ENCODE measurements at regions not wholly inside any gene's neighbourhood (a gene's known extent, or its start where the extent isn't known, plus 50 kb on each side); places are given as distances from the start of the nearest gene placed in this dataset.

GRCh38 chr14:98877065-98877464 lies 394.9 kb downstream of the BCL11B start:
- no peak for TF ChIP-seq CTCF (IDR thresholded peaks at IDR 0.05)
- Mint-ChIP-seq H3K4me1 (no peaks in the 10 kb centered on the region), H3K27ac (no peak overlapping the region), H3K9me3 (peaks cover 0 to 2% of the 10 kb centered on the region in 2 donors), H3K36me3 (no peaks in the 10 kb centered on the region), H3K27me3 (ENCODE audit: low read depth in 2 of 2) (peaks cover 9 to 19% of the 10 kb centered on the region in 2 donors), H3K4me3 (no peak overlapping the region)
- Histone ChIP-seq H3K9me3 (ENCODE audit: control insufficient read depth, insufficient read depth, low read length) (no peaks in the 10 kb centered on the region), H3K27me3 (ENCODE audit: control insufficient read depth, insufficient read depth, low read length) (no peaks in the 10 kb centered on the region), H3K36me3 (ENCODE audit: control insufficient read depth, insufficient read depth, low read length) (no peaks in the 10 kb centered on the region), H3K4me1 (ENCODE audit: control insufficient read depth, insufficient read depth, low read length) (no peaks in the 10 kb centered on the region), H3K4me3 (ENCODE audit: low read length) (no peak overlapping the region), H3K27ac (ENCODE audit: low read length) (no peak overlapping the region)
- no peak for DNase-seq
- intact Hi-C loops (cut with micrococcal nuclease): no loop called here
- WGBS (ENCODE audit: insufficient coverage): 100% methylated on average over 1 of the region's 1 CpG
- ATAC-seq: no peak

GRCh38 chr14:98878282-98878681 lies 393.7 kb downstream of the BCL11B start:
- Histone ChIP-seq H3K27me3 (ENCODE audit: control insufficient read depth, insufficient read depth, low read length) (no peaks in the 10 kb centered on the region), H3K9me3 (ENCODE audit: control insufficient read depth, insufficient read depth, low read length) (no peaks in the 10 kb centered on the region), H3K36me3 (ENCODE audit: control insufficient read depth, insufficient read depth, low read length) (no peaks in the 10 kb centered on the region), H3K27ac (ENCODE audit: low read length) (no peak overlapping the region), H3K4me3 (ENCODE audit: low read length) (no peak overlapping the region), H3K4me1 (ENCODE audit: control insufficient read depth, insufficient read depth, low read length) (no peaks in the 10 kb centered on the region)
- DNase-seq (no peak), ATAC-seq (no peak)
- Mint-ChIP-seq H3K4me1 (no peaks in the 10 kb centered on the region), H3K36me3 (no peaks in the 10 kb centered on the region), H3K27ac (no peak overlapping the region), H3K27me3 (ENCODE audit: low read depth in 2 of 2) (peaks cover 9 to 19% of the 10 kb centered on the region in 2 donors), H3K4me3 (no peak overlapping the region), H3K9me3 (peaks cover 0 to 2% of the 10 kb centered on the region in 2 donors)
- no peak for TF ChIP-seq CTCF (IDR thresholded peaks at IDR 0.05)
- intact Hi-C loops (cut with micrococcal nuclease): no loop called here
- 95% methylated on average over 3 of the region's 3 CpGs for WGBS (ENCODE audit: insufficient coverage)

DNA sequence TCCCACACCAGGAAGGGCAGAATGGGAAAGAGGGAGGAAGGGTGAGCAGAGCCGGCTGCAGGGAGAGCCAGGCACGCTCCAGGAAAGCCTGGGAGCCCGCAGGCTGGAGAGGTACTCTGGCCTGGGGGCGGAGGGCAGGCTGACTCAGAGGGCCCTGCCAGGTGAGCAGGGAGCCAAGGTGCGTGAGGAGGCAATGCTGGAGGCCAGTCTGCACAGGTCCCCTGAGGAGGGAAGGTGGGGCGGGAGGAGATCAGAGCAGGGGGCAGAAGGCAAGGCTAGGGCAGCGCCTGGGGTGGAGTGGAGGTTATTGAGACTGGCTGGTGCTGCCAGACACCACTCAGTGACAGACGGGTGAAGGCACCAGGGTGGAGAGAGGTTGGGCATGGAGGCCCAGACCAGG lies 385.0 kb downstream of the BCL11B start:
- Histone ChIP-seq H3K36me3 (ENCODE audit: control insufficient read depth, insufficient read depth, low read length) (no peaks in the 10 kb centered on the region), H3K4me1 (ENCODE audit: control insufficient read depth, insufficient read depth, low read length) (no peaks in the 10 kb centered on the region), H3K27ac (ENCODE audit: low read length) (no peak overlapping the region), H3K9me3 (ENCODE audit: control insufficient read depth, insufficient read depth, low read length) (no peaks in the 10 kb centered on the region), H3K27me3 (ENCODE audit: control insufficient read depth, insufficient read depth, low read length) (no peaks in the 10 kb centered on the region), H3K4me3 (ENCODE audit: low read length) (no peak overlapping the region)
- Mint-ChIP-seq H3K36me3 (no peaks in the 10 kb centered on the region), H3K27ac (no peak overlapping the region), H3K4me1 (no peaks in the 10 kb centered on the region), H3K27me3 (ENCODE audit: low read depth in 2 of 2) (peaks cover 6% of the 10 kb centered on the region in 2 donors), H3K9me3 (no peaks in the 10 kb centered on the region), H3K4me3 (no peak overlapping the region)
- intact Hi-C loops (cut with micrococcal nuclease): no loop called here
- ATAC-seq (peak in 1 of 3 donors; percentile 31), DNase-seq (no peak)
- TF ChIP-seq CTCF (IDR thresholded peaks at IDR 0.05): no peak
- 79% methylated on average over 8 of the region's 8 CpGs for WGBS (ENCODE audit: insufficient coverage)

DNA sequence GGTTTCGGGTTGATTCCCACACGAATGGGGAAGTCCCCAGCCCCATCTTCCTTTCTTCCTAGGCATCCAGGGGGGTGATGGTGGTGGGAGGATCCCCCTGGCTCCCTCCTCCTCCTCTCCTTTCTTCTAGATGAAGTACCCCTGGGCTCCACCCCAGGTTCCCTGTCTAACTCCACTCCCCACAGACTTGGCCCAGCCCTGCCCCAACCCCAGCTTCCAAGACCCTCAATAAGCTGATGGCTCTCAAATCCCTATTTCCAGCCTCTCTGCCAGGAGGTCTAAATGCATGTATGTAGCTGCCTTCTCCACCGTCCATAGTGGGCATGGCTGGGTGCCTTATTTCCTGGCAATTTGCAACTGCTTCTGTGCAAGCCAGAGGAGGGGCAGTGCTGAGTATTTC lies 383.7 kb downstream of the BCL11B start:
- no peak overlapping the region for H3K4me3 ChIP-seq (ENCODE audit: low read length)
- H3K9me3 Mint-ChIP-seq: no peaks in the 10 kb centered on the region
- no peaks in the 10 kb centered on the region for H3K4me1 ChIP-seq (ENCODE audit: control insufficient read depth, insufficient read depth, low read length)
- no peak overlapping the region for H3K27ac Mint-ChIP-seq
- H3K27ac ChIP-seq (ENCODE audit: low read length): no peak overlapping the region
- 86% methylated on average over 2 of the region's 3 CpGs for WGBS (ENCODE audit: insufficient coverage)
- intact Hi-C loops (cut with micrococcal nuclease): no loop called here
- H3K9me3 ChIP-seq (ENCODE audit: control insufficient read depth, insufficient read depth, low read length): no peaks in the 10 kb centered on the region
- TF ChIP-seq CTCF (IDR thresholded peaks at IDR 0.05): no peak
- no peaks in the 10 kb centered on the region for H3K27me3 ChIP-seq (ENCODE audit: control insufficient read depth, insufficient read depth, low read length)
- no peak overlapping the region for H3K4me3 Mint-ChIP-seq
- H3K27me3 Mint-ChIP-seq (ENCODE audit: low read depth in 2 of 2): peaks cover 6 to 12% of the 10 kb centered on the region in 2 donors
- no peaks in the 10 kb centered on the region for H3K36me3 Mint-ChIP-seq
- no peak for DNase-seq
- ATAC-seq: no peak
- H3K36me3 ChIP-seq (ENCODE audit: control insufficient read depth, insufficient read depth, low read length): no peaks in the 10 kb centered on the region
- no peaks in the 10 kb centered on the region for H3K4me1 Mint-ChIP-seq
